BLaER1 treated with 17β-estradiol and CSF1 and Interleukin-3, amounts not matched to agents 10 nM and 100 nM (cell line): ENCODE measurements at regions not wholly inside any gene's neighbourhood (a gene's known extent, or its start where the extent isn't known, plus 50 kb on each side); places are given as distances from the start of the nearest gene placed in this dataset.
"Not testable (repeated sequence)": the region's sequence is repeated elsewhere in the genome, so short reads cannot be mapped to it uniquely, and the experiment has no call there.

Source experiments
- H3K27ac ChIP-seq, 11 experiments: shearing (Covaris generic); formaldehyde crosslinking; 2 replicates each; pipeline ENCODE4 v1.8.1; 2022
- H3K27me3 ChIP-seq, 11 experiments: shearing (Covaris generic); formaldehyde crosslinking; 2 replicates each; pipeline ENCODE4 v1.8.1; 2022
- H3K36me3 ChIP-seq, 11 experiments: shearing (Covaris generic); formaldehyde crosslinking; 2 replicates each; pipeline ENCODE4 v1.8.1; 2022
- H3K4me1 ChIP-seq, 10 experiments: shearing (Covaris generic); formaldehyde crosslinking; 2 replicates each; pipeline ENCODE4 v1.8.1; 2022
- H3K4me2 ChIP-seq, 11 experiments: shearing (Covaris generic); formaldehyde crosslinking; 2 replicates each; pipeline ENCODE4 v1.8.1; 2022
- H3K4me3 ChIP-seq, 10 experiments: shearing (Covaris generic); formaldehyde crosslinking; 2 replicates each; pipeline ENCODE4 v1.8.1; 2022
- H3K9ac ChIP-seq, 11 experiments: shearing (Covaris generic); formaldehyde crosslinking; 2 replicates each; pipeline ENCODE4 v1.8.1; 2022
- H3K9me3 ChIP-seq, 11 experiments: shearing (Covaris generic); formaldehyde crosslinking; replicated peaks in 1 of 11; 2 replicates each; pipeline ENCODE4 v1.8.1; 2022
- H4K20me1 ChIP-seq, 11 experiments: shearing (Covaris generic); formaldehyde crosslinking; 2 replicates each; pipeline ENCODE4 v1.8.1; 2022
- Cebpa-rat ChIP-seq, 11 experiments: shearing (Covaris generic); IDR thresholded peaks; 2 replicates each; pipeline ENCODE4 v1.8.1; 2022

DNA sequence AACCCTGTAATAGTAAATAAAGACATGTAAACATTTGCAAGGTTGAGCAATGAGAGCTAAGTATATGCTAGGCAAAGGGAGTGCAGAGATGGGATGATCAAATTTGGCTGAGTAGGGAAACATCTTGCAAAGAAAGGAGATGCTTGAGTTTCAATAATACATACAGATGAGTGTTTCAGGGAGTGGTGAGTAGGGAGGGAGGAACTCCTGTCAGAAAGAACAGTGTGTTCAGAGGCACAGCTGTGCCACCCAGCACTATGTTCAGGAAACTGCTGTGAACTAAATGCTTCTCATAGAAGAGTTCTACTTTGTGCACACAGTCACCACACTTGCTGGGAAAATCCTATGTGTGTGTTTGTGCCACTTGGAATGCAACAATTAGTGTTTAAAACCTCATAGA is 1077.1 kb downstream of the UQCRFS1 start:
- Histone ChIP-seq H3K27ac (no peak overlapping the region), H3K4me1 (no peaks in the 10 kb centered on the region), H3K27me3 (no peaks in the 10 kb centered on the region), H3K9ac (no peak overlapping the region), H3K36me3 (no peaks in the 10 kb centered on the region), H3K4me3 (no peak overlapping the region), H4K20me1 (no peaks in the 10 kb centered on the region), H3K9me3 (no peaks in the 10 kb centered on the region), H3K4me2 (no peak overlapping the region)
- TF ChIP-seq Cebpa-rat (IDR thresholded peaks at IDR 0.05) = no peak

DNA sequence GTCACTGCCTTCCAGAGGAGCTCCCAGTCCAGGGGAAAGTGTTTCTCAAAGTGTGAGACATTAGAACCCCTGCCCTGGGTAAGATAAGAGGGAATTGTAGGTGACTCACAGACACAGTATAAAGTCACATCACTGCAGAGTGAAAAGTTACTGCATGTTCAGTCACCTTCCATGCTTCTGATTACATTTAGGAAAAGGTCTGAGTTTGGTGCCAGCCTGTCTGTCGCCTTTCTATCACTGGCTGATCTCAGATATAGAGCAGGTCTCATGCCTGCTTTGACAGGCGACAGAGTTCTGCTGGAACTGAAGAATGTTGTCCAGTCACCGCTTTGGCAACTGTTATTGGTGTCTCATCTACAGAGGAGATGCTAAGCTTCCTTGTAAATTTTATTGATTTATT is 1078.6 kb downstream of the UQCRFS1 start:
- Histone ChIP-seq H3K36me3 (no peaks in the 10 kb centered on the region), H3K27ac (no peak overlapping the region), H3K9ac (no peak overlapping the region), H4K20me1 (no peaks in the 10 kb centered on the region), H3K4me1 (no peaks in the 10 kb centered on the region), H3K4me2 (no peak overlapping the region), H3K27me3 (no peaks in the 10 kb centered on the region), H3K9me3 (no peaks in the 10 kb centered on the region), H3K4me3 (no peak overlapping the region)
- TF ChIP-seq Cebpa-rat (IDR thresholded peaks at IDR 0.05) = no peak

DNA sequence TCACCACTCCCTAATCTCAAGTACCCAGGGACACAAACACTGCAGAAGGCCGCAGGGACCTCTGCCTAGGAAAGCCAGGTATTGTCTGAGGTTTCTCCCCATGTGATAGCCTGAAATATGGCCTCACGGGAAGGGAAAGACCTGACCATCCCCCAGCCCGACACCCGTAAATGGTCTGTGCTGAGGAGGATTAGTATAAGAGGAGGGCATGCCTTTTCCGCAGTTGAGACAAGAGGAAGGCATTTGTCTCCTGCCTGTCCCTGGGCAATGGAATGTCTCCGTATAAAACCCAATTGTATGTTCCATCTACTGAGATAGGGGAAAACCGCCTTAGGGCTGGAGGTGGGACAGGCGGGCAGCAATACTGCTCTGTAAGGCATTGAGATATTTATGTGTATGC is 1082.1 kb downstream of the UQCRFS1 start:
- H3K9me3 ChIP-seq, H3K4me3 ChIP-seq, H3K9ac ChIP-seq, H3K36me3 ChIP-seq, H3K4me2 ChIP-seq, H3K4me1 ChIP-seq, H4K20me1 ChIP-seq, H3K27ac ChIP-seq, H3K27me3 ChIP-seq: not testable (repeated sequence)

DNA sequence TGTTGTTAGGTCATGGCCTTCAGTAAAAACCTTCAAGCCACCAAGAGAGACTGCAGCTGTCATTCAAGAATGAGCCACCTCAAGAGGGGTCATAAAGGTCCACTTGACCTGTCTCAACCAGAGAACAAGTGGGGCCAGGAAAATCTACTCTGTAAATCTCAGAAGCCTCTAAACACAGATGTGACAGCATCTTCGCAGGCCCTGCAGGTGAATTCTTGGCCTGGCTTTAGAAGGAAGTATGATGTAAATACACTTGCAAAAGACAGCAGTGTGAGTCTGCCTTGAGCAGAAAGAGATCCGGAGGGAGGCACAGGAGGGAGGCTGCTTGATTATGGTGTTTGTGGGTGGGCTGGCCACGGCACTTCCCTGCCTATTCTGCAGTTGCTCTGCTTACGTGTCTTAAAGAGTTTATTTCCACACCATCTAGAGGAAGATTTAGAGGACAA is 1082.9 kb downstream of the UQCRFS1 start:
- no peak overlapping the region for H3K9ac ChIP-seq
- no peaks in the 10 kb centered on the region for H3K27me3 ChIP-seq
- TF ChIP-seq Cebpa-rat (IDR thresholded peaks at IDR 0.05) = no peak

DNA sequence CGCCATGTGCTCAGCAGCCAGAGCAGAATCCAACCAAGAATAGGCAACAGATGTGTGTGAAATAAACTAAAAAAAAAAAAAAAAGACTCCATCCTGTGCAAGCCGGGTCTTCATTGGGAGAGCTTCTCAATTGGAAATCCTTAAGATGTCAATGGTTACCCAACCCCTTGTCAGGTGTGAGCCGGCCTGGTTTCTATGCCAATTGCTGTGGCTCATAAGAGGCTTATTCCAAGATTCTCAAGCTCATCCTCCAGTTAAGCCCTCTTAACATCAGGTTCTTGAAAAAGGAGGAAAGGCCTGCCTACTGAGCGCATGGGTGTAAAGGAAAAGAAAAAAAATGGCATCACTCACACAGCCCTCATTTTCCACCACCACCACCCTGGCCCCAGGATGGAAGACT is 1084.6 kb downstream of the UQCRFS1 start:
- H3K9ac ChIP-seq = no peak overlapping the region
- no peak for TF ChIP-seq Cebpa-rat (IDR thresholded peaks at IDR 0.05)
- H3K27me3 ChIP-seq = no peaks in the 10 kb centered on the region

More for the DNA sequence above, 1082.9 kb downstream of the UQCRFS1 start:
- Histone ChIP-seq H4K20me1 (no peaks in the 10 kb centered on the region), H3K4me2 (no peak overlapping the region), H3K4me1 (no peaks in the 10 kb centered on the region), H3K27ac (no peak overlapping the region), H3K9me3 (no peaks in the 10 kb centered on the region), H3K4me3 (no peak overlapping the region), H3K36me3 (no peaks in the 10 kb centered on the region)

DNA sequence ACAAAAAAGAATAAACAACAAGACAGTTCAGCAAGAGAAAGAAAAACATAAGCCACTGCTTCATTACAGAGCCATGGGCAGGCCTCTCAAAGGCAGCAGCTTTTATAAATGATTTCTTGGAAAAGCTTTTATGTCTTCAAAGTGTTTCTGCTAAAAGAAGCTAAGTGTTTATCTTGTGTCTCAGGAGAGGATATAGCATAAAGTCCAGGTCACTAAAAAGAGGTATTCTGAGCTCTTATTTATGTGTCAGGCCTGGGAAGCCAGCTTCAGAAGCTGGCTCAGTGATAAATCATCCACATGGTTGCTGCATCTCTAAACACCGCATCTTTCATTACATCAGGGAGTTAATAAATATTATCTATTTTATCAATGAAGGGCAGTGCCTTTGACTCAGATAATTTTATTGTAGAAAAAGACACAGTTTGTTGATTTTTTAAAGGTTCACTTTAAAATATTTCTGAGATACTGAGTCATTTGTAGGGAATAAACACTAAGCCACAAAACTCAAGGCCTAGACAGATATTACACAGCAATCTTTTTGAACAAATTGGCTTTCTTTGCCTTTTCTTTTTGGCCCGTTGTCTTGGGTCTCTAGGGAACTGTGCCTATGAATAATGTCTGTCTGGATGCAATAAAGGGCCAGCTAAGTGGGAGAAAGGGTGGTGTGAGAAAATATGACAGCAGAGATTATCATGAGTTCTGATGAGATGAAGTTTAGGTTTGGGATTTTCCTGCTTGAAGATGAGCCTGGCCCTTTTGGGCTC is 1086.6 kb downstream of the UQCRFS1 start:
- no peak overlapping the region for H3K4me2 ChIP-seq
- no peaks in the 10 kb centered on the region for H3K9me3 ChIP-seq
- H3K4me1 ChIP-seq = no peaks in the 10 kb centered on the region
- H3K9ac ChIP-seq = no peak overlapping the region
- H3K27ac ChIP-seq = no peak overlapping the region
- H3K27me3 ChIP-seq = no peaks in the 10 kb centered on the region
- no peaks in the 10 kb centered on the region for H4K20me1 ChIP-seq
- H3K4me3 ChIP-seq = no peak overlapping the region
- TF ChIP-seq Cebpa-rat (IDR thresholded peaks at IDR 0.05) = no peak
- H3K36me3 ChIP-seq = no peaks in the 10 kb centered on the region

More for the DNA sequence above, 1084.6 kb downstream of the UQCRFS1 start:
- Histone ChIP-seq H3K4me2 (no peak overlapping the region), H4K20me1 (no peaks in the 10 kb centered on the region), H3K9me3 (no peaks in the 10 kb centered on the region), H3K4me1 (no peaks in the 10 kb centered on the region), H3K36me3 (no peaks in the 10 kb centered on the region), H3K4me3 (no peak overlapping the region), H3K27ac (no peak overlapping the region)

DNA sequence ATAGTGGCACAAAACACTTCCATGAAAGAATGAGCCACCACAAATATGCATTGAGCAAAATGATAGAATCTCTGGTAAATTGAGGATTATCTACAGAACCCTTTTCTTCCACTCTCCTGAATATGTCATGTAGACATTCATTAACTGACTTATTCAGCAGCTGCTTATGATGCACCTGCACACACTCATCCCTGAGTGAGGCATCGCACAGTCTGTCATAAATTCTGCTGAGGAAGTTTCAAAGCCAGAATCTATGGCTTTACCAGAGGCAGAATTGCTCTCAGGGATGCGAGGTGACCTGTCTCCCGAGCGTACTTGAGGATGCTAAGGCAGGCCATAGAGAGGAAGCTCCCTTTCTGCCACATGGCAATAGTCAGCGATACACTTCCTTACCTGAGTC is 1090.2 kb downstream of the UQCRFS1 start:
- no peaks in the 10 kb centered on the region for H3K36me3 ChIP-seq
- no peak overlapping the region for H3K9ac ChIP-seq
- no peaks in the 10 kb centered on the region for H4K20me1 ChIP-seq
- no peaks in the 10 kb centered on the region for H3K27me3 ChIP-seq
- no peak for TF ChIP-seq Cebpa-rat (IDR thresholded peaks at IDR 0.05)
- H3K4me2 ChIP-seq = no peak overlapping the region
- no peaks in the 10 kb centered on the region for H3K4me1 ChIP-seq
- no peaks in the 10 kb centered on the region for H3K9me3 ChIP-seq
- no peak overlapping the region for H3K27ac ChIP-seq
- no peak overlapping the region for H3K4me3 ChIP-seq

DNA sequence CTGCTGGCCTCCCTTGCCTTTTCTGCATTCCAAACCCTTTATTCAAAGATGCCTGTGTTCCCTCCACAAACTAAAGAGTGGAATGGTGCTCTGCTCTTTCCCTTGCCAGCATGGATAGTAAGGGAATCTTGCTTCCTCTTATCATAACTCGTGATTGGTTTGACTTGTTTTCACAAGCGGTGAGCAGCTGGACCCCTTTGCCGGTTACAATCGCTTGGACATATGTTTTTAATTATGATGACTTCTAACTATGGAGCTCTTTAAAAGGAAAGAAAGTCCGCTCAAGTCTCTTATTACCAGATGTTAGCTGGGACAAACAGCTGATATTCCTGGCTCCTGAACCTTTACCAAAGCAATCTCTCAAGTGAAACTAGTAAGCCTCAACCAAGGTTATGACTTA is 1094.7 kb downstream of the UQCRFS1 start:
- no peaks in the 10 kb centered on the region for H4K20me1 ChIP-seq
- H3K27me3 ChIP-seq = no peaks in the 10 kb centered on the region
- H3K4me2 ChIP-seq = no peak overlapping the region
- no peaks in the 10 kb centered on the region for H3K4me1 ChIP-seq
- TF ChIP-seq Cebpa-rat (IDR thresholded peaks at IDR 0.05) = no peak
- no peak overlapping the region for H3K27ac ChIP-seq
- no peaks in the 10 kb centered on the region for H3K36me3 ChIP-seq
- H3K9ac ChIP-seq = no peak overlapping the region
- no peak overlapping the region for H3K4me3 ChIP-seq
- H3K9me3 ChIP-seq = no peaks in the 10 kb centered on the region

DNA sequence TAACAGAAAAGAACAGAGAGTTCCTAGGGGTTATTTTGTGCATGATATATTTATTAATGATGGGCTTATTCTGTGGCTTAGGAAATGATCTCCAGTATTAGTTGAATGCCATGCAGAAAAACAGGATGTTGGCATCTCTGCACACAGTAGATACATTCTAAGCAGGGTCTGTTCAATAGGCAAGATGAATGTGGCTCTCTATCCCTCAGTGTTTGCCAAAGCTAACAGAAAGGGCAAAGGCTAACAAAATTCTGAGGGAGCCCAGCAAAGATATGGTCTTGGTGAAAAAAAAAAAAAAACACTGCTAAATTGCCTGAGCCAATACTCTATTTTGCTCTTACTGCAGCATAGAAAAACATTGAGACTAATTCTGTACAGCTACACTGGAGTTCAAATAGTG is 1095.8 kb downstream of the UQCRFS1 start:
- Histone ChIP-seq H3K4me3 (no peak overlapping the region), H4K20me1 (no peaks in the 10 kb centered on the region), H3K36me3 (no peaks in the 10 kb centered on the region), H3K27ac (no peak overlapping the region), H3K9me3 (peaks cover 0 to 1% (median 0%) of the 10 kb centered on the region in 11 experiments; a peak in 1 of 22 replicates), H3K9ac (no peak overlapping the region), H3K4me1 (no peaks in the 10 kb centered on the region), H3K4me2 (no peak overlapping the region), H3K27me3 (no peaks in the 10 kb centered on the region)
- TF ChIP-seq Cebpa-rat (IDR thresholded peaks at IDR 0.05) = no peak

DNA sequence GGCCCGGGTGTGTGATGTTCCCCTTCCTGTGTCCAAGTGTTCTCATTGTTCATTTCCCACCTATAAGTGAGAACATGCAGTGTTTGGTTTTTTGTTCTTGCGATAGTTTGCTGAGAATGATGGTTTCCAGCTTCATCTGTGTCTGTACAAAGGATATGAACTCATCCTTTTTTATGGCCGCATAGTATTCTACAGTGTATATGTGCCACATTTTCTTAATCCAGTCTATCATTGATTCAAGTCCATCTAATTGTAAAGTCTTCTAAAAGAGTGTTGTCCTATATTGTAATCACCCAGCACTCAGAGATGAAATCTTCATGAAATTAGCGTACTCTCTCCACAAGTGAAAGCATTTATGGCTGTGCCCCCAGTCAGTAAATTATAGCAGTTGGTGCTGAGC is 1096.6 kb downstream of the UQCRFS1 start:
- H3K27me3 ChIP-seq = not testable (repeated sequence)

More for the DNA sequence above, 1096.6 kb downstream of the UQCRFS1 start:
- H3K27ac ChIP-seq, H3K9me3 ChIP-seq, H3K4me3 ChIP-seq, H3K4me1 ChIP-seq, H4K20me1 ChIP-seq, H3K9ac ChIP-seq, H3K36me3 ChIP-seq, H3K4me2 ChIP-seq: not testable (repeated sequence)
